ENCODE measurements at regions not wholly inside any gene's neighbourhood (a gene's known extent, or its start where the extent isn't known, plus 50 kb on each side); places are given as distances from the start of the nearest gene placed in this dataset.

DNA sequence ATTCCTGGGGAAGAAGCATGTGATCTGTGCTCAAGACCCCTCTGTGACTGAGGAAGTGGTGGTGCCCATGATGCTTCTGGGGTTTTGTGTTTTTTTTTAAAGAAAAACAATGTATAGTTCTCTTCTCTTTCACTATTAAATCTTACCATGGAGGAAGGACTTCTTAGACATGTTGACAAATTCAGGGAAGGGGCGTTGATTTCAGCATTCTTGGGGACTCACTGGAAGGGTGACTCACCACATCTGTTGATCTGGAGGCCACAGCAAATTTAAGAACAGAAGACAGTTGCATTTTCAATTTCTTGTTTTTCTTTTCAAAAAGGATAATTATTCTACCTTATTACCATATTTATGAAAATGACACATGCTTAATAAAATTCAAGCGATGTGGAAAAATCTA is 152.9 kb upstream of the RTL1 start:
- no peaks in the 10 kb centered on the region for H3K4me1 Mint-ChIP-seq (ENCODE audit: low read depth)
- H3K27me3 Mint-ChIP-seq, result no peaks in the 10 kb centered on the region
- DNase-seq (ENCODE audit: low spot score, unreplicated experiment), result no peak
- TF ChIP-seq, protein P1, sequence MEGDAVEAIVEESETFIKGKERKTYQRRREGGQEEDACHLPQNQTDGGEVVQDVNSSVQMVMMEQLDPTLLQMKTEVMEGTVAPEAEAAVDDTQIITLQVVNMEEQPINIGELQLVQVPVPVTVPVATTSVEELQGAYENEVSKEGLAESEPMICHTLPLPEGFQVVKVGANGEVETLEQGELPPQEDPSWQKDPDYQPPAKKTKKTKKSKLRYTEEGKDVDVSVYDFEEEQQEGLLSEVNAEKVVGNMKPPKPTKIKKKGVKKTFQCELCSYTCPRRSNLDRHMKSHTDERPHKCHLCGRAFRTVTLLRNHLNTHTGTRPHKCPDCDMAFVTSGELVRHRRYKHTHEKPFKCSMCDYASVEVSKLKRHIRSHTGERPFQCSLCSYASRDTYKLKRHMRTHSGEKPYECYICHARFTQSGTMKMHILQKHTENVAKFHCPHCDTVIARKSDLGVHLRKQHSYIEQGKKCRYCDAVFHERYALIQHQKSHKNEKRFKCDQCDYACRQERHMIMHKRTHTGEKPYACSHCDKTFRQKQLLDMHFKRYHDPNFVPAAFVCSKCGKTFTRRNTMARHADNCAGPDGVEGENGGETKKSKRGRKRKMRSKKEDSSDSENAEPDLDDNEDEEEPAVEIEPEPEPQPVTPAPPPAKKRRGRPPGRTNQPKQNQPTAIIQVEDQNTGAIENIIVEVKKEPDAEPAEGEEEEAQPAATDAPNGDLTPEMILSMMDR (IDR thresholded peaks at IDR 0.05; ENCODE audit: unreplicated experiment), result no peak
- peaks cover 16% of the 10 kb centered on the region for H3K9me3 Mint-ChIP-seq (ENCODE audit: low read depth)
- no peak overlapping the region for H3K4me3 Mint-ChIP-seq (ENCODE audit: low read depth)
- peaks cover 45% of the 10 kb centered on the region for H3K36me3 Mint-ChIP-seq (ENCODE audit: insufficient read depth)
- no peak overlapping the region for H3K27ac Mint-ChIP-seq

DNA sequence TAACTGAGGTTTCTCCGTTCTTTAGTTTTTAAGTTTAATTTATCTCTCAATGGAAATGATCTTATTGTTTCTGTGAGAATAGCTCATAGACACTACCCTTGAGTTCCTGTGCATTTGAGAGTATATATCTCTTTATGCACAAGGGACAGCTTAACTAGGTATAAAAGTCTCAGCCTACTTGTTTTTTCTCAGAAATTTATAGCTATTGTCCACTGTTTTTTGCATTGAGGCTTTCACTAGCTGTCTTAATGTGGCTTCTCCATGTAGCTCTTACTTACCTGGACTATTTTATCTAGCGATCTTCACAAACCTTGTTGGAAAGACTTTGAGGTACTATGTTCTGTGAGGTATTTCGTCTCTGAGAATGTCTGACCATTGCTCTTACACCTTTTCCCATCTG is 153.9 kb upstream of the RTL1 start:
- TF ChIP-seq, protein P1 (IDR thresholded peaks at IDR 0.05; ENCODE audit: unreplicated experiment), result no peak
- H3K9me3 Mint-ChIP-seq (ENCODE audit: low read depth), result peaks cover 16% of the 10 kb centered on the region
- no peaks in the 10 kb centered on the region for H3K4me1 Mint-ChIP-seq (ENCODE audit: low read depth)
- H3K27me3 Mint-ChIP-seq, result no peaks in the 10 kb centered on the region
- no peak overlapping the region for H3K4me3 Mint-ChIP-seq (ENCODE audit: low read depth)
- DNase-seq (ENCODE audit: low spot score, unreplicated experiment), result no peak
- H3K27ac Mint-ChIP-seq, result no peak overlapping the region
- H3K36me3 Mint-ChIP-seq (ENCODE audit: insufficient read depth), result peaks cover 45% of the 10 kb centered on the region

DNA sequence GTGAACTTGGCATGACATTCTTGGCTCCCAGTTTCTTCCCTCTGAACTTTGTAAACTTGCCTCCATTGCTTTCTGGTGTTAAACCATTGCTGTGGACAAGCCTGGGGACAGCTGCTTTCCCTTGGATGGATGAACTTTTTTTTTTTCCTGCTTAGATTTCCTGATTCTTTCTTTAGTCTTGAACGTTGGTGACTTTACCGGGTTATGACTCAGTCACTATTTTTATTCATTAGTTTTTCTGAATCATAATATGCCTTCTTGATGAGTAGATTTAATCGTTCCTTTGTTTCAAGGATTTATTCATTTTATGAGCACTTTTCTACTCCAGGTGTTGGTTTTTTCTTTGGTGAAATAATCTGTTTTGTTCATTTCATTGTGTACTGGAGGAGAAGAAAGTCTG is 155.0 kb upstream of the RTL1 start:
- no peak for DNase-seq (ENCODE audit: low spot score, unreplicated experiment)
- Mint-ChIP-seq H3K9me3 (ENCODE audit: low read depth) (peaks cover 16% of the 10 kb centered on the region), H3K4me1 (ENCODE audit: low read depth) (no peaks in the 10 kb centered on the region), H3K27me3 (no peaks in the 10 kb centered on the region), H3K36me3 (ENCODE audit: insufficient read depth) (peaks cover 47% of the 10 kb centered on the region), H3K4me3 (ENCODE audit: low read depth) (no peak overlapping the region), H3K27ac (no peak overlapping the region)
- TF ChIP-seq, protein P1 (IDR thresholded peaks at IDR 0.05; ENCODE audit: unreplicated experiment), result no peak

DNA sequence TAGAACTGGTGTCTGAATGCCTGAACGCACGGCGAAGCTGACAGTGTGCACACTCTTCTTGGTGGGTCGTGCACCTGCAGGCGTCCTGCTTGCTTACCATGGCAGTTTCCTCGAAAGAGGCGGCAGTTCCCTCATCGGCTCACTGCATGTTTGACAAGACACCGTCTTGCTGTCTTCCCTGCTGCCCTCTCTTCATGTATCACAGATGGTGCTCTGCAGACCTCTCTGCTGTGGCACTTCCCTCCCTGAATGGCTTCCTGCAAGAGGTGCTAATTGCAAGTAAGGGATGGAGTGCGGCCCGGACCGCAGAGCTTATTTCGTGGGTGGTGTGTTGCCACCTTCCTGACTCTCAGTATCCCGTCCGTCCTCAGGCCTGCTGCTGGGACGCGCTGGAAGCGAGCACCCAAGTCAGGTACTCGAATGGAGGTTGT is 156.7 kb upstream of the RTL1 start:
- Mint-ChIP-seq H3K36me3 (ENCODE audit: insufficient read depth) (peaks cover 43% of the 10 kb centered on the region), H3K27ac (no peak overlapping the region), H3K4me1 (ENCODE audit: low read depth) (no peaks in the 10 kb centered on the region), H3K27me3 (no peaks in the 10 kb centered on the region), H3K4me3 (ENCODE audit: low read depth) (no peak overlapping the region), H3K9me3 (ENCODE audit: low read depth) (peaks cover 16% of the 10 kb centered on the region)
- TF ChIP-seq, protein P1 (IDR thresholded peaks at IDR 0.05; ENCODE audit: unreplicated experiment), result no peak
- no peak for DNase-seq (ENCODE audit: low spot score, unreplicated experiment)

DNA sequence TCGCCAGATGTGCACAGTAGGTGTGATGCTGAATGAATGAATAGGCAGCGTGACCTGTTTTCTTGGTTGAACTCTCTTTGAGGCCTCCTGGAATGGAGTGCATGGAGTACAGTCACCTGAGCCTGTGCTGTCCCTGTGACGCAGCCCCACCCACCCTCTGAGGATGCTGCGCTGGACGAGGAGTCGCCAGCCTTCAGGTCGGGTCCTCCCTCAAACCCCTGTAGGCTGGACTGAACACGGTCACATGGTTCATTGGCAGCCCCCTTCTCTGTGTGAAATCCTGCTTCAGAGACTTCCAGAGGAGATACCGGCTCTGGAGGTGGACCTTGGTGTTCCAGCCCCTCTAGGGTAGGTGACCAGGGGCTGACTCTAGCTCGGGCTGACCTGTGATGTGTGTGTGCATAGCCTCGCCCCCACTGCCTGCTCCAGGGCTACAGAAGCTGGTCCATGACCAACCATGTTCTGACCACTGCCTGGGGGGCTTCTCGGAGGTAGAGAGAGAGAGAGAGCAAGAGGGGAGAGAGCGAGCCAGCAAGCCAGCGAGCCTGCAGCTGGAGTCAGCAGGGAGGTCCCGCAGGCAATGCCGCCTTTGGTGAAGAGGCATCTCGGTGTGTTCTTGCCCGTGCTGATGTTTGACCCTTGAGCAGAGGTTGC is 158.0 kb upstream of the RTL1 start:
- Mint-ChIP-seq H3K4me3 (ENCODE audit: low read depth) (no peak overlapping the region), H3K27me3 (no peaks in the 10 kb centered on the region), H3K36me3 (ENCODE audit: insufficient read depth) (peaks cover 37% of the 10 kb centered on the region), H3K4me1 (ENCODE audit: low read depth) (no peaks in the 10 kb centered on the region), H3K9me3 (ENCODE audit: low read depth) (peaks cover 13% of the 10 kb centered on the region), H3K27ac (no peak overlapping the region)
- TF ChIP-seq, protein P1 (IDR thresholded peaks at IDR 0.05; ENCODE audit: unreplicated experiment), result no peak
- no peak for DNase-seq (ENCODE audit: low spot score, unreplicated experiment)

Data from progenitor cell of endocrine pancreas (in vitro differentiated cells).